IPS DF 6.9 (cell line): ENCODE measurements at regions not wholly inside any gene's neighbourhood (a gene's known extent, or its start where the extent isn't known, plus 50 kb on each side); places are given as distances from the start of the nearest gene placed in this dataset.

Experiments used
- DNase-seq: peaks from one replicate; pipeline ENCODE4 v3.0.0-alpha.2; 2013; ENCODE audit warnings: low read depth, low spot score
- H3K27ac ChIP-seq: one replicate; pipeline ENCODE4 v1.5.1; 2013; ENCODE audit warnings: low read length, control low read depth
- H3K27me3 ChIP-seq: 2 replicates; pipeline ENCODE4 v1.6.1; 2013; ENCODE audit warnings: mild to moderate bottlenecking, low read length; ENCODE audit not compliant: control insufficient read depth, insufficient read depth
- H3K36me3 ChIP-seq: 2 replicates; pipeline ENCODE4 v1.6.1; 2013; ENCODE audit warnings: low read length; ENCODE audit not compliant: control insufficient read depth, insufficient read depth
- H3K4me1 ChIP-seq: 2 replicates; pipeline ENCODE4 v1.6.1; 2013; ENCODE audit warnings: low read length; ENCODE audit not compliant: control insufficient read depth, insufficient read depth
- H3K4me3 ChIP-seq: 2 replicates; pipeline ENCODE4 v1.5.1; 2013; ENCODE audit warnings: mild to moderate bottlenecking, low read length
- H3K9me3 ChIP-seq: 2 replicates; pipeline ENCODE4 v1.6.1; 2013; ENCODE audit warnings: low read length, inconsistent platforms; ENCODE audit not compliant: control insufficient read depth, insufficient read depth
- WGBS: extraction: QIAGEN DNeasy Blood & Tissue Kit; methylation state at CpG from one replicate; pipeline ENCODE4 v1.1.7; 2013; ENCODE audit warnings: mixed read lengths, missing lambda C conversion rate; ENCODE audit not compliant: insufficient read length, insufficient coverage; 5-methylcytosine and 5-hydroxymethylcytosine counted together

DNA sequence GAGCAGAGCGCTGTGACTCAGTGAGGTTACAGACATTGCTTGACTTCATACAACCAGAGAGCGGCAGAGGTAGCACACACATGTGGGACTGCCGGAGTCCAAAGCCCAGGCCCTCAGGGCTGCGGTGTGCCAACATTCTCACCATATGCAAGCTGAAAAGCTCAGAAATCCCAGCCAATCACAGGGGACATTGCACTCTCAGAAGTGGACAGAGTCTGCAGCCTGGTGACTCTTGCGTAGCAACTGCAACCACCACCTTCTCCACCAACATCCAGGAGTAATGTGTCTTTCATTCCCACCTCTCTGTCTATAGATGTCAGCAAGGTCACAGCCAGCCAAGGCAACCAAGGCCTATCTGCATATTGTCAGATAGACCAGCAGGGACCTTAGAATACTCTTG lies 158.1 kb downstream of the TTC32 start:
- no CpG with 5 or more reads among the region's 5 CpGs for WGBS
- no peaks in the 10 kb centered on the region; the same call in 1 of the 2 replicates for H3K4me1 ChIP-seq
- H3K27ac ChIP-seq: no peak overlapping the region
- no peaks in the 10 kb centered on the region for H3K36me3 ChIP-seq
- H3K4me3 ChIP-seq: no peak overlapping the region
- no peaks in the 10 kb centered on the region for H3K27me3 ChIP-seq
- H3K9me3 ChIP-seq: no peaks in the 10 kb centered on the region
- DNase-seq: no peak

DNA sequence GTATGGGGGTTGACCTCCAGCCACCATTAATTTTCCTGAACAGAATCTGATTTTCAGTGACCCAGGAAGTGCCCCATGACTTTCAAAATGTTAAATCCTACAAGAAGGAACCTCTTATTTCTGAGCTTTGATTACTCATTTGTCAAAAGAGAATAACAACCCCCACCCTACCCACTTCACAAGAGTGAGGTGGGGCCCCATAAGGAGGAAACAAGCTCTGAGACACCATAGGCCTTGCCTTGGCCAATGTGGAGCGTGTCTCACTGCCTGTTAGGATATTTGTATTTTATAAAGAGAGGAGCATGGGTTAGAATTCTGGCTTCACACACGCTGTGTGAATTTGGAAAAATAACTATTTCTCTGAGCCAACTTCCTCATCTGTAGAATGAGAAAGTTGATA lies 158.9 kb downstream of the TTC32 start:
- no peak overlapping the region for H3K4me3 ChIP-seq
- no peak for DNase-seq
- no peaks in the 10 kb centered on the region for H3K9me3 ChIP-seq
- H3K4me1 ChIP-seq: no peaks in the 10 kb centered on the region; the same call in 1 of the 2 replicates
- WGBS: no CpG with 5 or more reads among the region's 2 CpGs
- no peaks in the 10 kb centered on the region for H3K27me3 ChIP-seq
- H3K27ac ChIP-seq: no peak overlapping the region
- H3K36me3 ChIP-seq: no peaks in the 10 kb centered on the region

DNA sequence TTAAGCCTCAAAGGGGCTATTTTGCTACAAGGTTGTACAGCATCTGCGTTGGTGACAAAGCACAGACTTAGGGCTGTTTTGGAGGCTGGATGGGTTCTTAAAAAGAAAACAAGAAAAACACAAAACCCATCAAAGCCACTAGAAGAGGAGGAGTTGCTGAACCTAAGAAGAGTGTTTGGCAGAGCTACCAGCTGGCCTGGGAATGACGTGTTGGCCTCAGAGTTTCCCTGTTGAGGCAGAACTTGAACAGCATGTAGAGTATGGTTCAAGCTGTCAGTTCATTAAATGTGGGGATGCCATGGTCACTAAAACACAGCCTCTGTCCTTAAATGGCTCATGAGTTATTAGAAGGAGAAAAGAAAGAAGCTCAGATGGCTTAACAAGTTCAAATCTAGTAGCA lies 162.5 kb downstream of the TTC32 start:
- Histone ChIP-seq H3K4me1 (no peaks in the 10 kb centered on the region), H3K9me3 (no peaks in the 10 kb centered on the region), H3K27ac (no peak overlapping the region), H3K4me3 (no peak overlapping the region), H3K36me3 (no peaks in the 10 kb centered on the region), H3K27me3 (no peaks in the 10 kb centered on the region)
- no CpG with 5 or more reads among the region's 2 CpGs for WGBS
- DNase-seq: no peak

DNA sequence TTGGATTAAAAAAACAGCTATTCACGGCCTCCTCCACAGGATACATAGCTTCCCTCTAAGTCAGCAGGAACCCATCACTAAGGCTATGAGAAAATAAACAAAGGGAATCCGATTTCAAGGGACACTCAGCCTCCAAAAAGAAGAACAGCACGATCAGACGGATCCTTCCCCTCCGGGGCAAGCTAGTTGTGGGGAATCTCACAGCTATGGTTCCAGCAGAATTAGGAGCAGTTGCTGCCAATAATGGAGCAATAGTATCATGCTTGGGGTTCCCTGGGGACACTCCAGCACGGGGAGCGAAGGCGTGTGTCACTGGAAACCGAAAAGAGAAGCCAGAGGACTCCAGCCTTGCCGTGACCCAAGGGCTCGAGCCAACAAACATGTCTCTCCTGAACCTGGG lies 163.1 kb downstream of the TTC32 start:
- Histone ChIP-seq H3K36me3 (no peaks in the 10 kb centered on the region), H3K27me3 (no peaks in the 10 kb centered on the region), H3K27ac (no peak overlapping the region), H3K4me3 (no peak overlapping the region), H3K4me1 (no peaks in the 10 kb centered on the region), H3K9me3 (no peaks in the 10 kb centered on the region)
- WGBS: no CpG with 5 or more reads among the region's 11 CpGs
- no peak for DNase-seq

DNA sequence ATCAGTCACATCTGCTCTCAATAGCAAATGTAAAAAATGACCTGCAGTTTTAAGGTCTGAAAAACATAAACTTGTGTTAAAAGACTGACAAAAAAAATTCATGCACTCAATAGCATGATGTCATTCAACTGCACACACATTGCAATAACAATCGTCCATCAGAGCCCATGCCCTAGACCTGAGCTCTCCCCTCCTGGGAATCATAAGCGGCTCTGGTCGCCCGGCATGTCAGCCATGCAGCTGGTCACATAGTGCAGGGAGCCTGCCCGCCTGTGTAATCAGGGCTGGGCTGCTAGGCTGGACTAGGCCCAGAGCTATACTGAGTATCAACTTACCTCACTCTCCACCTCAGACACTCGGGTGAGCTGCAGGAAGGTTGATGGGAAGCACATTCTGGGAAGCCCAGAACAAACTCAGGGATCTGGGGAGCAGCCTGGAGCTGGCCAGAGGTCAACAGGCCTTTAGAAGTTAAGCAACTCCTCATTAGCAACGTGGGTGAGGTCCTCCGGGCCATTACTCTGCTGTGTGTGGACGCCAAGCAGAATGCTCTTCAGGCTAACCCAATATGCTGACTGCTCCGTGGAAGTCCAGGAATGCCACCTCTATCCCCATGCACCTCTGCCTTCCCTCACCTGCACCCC lies 165.5 kb downstream of the TTC32 start:
- Histone ChIP-seq H3K36me3 (no peaks in the 10 kb centered on the region), H3K9me3 (no peaks in the 10 kb centered on the region), H3K27me3 (no peaks in the 10 kb centered on the region), H3K27ac (no peak overlapping the region), H3K4me3 (no peak overlapping the region), H3K4me1 (no peaks in the 10 kb centered on the region)
- no peak for DNase-seq
- no CpG with 5 or more reads among the region's 10 CpGs for whole genome bisulfite sequencing

DNA sequence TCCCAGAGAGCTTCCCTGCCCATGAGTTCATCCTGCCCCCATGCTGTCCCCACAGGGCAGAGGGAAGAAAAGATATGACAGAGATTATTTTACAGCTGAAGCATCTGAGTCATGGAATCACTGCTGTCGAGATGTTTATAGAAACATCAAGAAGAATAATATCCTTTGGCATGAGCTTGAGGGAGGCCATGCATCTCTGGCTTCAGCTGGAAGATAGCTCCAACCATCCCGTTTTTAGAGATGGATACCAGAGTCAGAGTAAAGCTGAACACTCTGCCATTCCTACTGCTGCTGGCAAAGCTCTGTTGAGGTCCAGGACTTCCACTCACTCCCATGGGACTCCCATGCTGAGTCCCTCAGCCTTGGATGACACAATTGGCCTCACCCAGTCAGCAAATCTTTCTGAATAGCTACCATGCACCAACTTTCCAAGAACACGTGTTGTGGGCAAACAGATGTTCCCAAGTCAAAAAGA lies 167.8 kb downstream of the TTC32 start:
- H3K36me3 ChIP-seq: no peaks in the 10 kb centered on the region
- no peaks in the 10 kb centered on the region for H3K27me3 ChIP-seq
- no peaks in the 10 kb centered on the region for H3K4me1 ChIP-seq
- WGBS: no CpG with 5 or more reads among the region's 3 CpGs
- no peak overlapping the region for H3K4me3 ChIP-seq
- no peak for DNase-seq
- H3K27ac ChIP-seq: no peak overlapping the region
- no peaks in the 10 kb centered on the region for H3K9me3 ChIP-seq

DNA sequence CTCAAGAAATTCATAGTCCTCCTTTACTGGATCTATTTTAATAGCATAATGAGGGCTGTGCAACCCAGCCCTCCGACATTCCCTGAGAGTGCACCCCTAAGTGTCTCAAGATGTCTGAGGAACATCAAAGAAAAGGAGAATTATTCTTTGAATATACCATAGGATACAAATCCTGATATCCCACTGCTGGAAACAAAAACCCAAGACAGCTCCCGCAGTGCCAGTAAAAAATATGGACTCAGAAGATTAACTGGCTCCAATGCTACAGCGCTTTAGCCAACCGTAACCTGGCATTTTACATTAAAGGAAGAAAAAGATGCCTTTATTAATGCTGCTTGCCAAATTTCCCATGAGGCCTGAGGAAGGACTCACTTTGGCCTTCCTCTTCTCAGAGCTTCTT lies 168.4 kb downstream of the TTC32 start:
- no CpG with 5 or more reads among the region's 4 CpGs for WGBS
- no peaks in the 10 kb centered on the region for H3K9me3 ChIP-seq
- H3K27ac ChIP-seq: no peak overlapping the region

DNA sequence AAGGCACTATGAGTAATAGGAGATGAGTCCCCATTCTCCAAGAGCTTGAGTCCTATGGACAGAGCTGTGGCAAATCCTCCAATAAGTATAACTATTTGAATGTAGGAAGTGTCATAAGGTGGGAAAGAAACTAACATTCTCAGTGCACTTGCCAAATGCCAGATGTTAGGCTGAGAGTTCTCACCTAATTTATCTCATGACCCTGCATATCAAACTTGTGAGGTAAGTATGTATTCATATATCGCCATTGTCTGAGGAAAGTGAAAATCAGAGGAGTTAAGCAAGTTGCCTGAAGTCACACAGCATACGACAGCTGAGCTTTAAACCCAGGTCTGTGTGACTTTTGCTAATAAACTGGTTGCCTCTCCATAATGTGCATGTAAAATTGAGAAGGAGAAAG lies 169.5 kb downstream of the TTC32 start:
- Histone ChIP-seq H3K27ac (no peak overlapping the region), H3K27me3 (no peaks in the 10 kb centered on the region), H3K36me3 (no peaks in the 10 kb centered on the region), H3K9me3 (no peaks in the 10 kb centered on the region), H3K4me3 (no peak overlapping the region), H3K4me1 (no peaks in the 10 kb centered on the region)
- no CpG with 5 or more reads among the region's 2 CpGs for WGBS
- no peak for DNase-seq

More for the DNA sequence above, 168.4 kb downstream of the TTC32 start:
- Histone ChIP-seq H3K27me3 (no peaks in the 10 kb centered on the region), H3K4me1 (no peaks in the 10 kb centered on the region), H3K36me3 (no peaks in the 10 kb centered on the region), H3K4me3 (no peak overlapping the region)
- no peak for DNase-seq

DNA sequence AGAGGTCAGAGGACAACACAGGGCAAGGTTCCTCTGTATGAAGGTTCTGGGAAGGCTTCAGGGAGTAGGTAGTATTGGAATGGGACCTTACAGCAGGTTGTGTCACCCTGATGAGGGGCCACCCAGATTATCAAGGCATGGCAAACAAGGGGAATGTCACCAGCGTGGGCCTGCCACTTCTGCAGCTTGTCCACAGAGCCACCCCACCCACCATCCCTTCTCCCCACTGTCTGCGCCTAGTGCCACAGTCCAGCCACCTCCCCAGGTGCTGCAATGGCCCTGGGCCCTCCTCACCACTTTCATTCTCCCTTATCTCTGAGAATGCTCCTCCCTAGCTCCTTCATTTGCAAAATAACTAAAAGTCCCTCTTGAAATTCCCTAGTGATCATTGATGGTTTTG lies 170.3 kb downstream of the TTC32 start:
- Histone ChIP-seq H3K4me3 (no peak overlapping the region), H3K9me3 (no peaks in the 10 kb centered on the region), H3K27ac (no peak overlapping the region), H3K36me3 (no peaks in the 10 kb centered on the region), H3K4me1 (no peaks in the 10 kb centered on the region), H3K27me3 (no peaks in the 10 kb centered on the region)
- no peak for DNase-seq
- WGBS: no CpG with 5 or more reads among the region's 2 CpGs

DNA sequence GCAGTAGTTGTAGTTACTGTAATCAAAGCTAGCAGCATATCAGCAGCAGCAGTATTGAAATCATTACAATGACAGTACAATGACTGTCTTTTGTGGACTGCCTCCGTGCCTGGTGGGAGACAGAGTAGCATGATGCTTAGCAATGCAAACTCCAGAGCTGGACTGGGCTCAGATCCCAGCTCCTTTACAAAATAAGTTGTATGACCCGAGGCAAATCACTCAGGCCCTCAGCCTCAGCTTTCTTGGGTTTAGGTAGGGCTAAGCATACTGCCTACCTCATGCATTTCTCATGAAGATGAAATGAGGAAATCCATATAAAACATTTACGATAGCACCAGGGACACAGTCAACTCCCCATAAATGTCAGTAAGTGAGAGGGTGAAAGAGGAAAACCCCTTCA lies 170.7 kb downstream of the TTC32 start:
- Histone ChIP-seq H3K9me3 (no peaks in the 10 kb centered on the region), H3K27me3 (no peaks in the 10 kb centered on the region), H3K36me3 (no peaks in the 10 kb centered on the region), H3K27ac (no peak overlapping the region), H3K4me1 (no peaks in the 10 kb centered on the region), H3K4me3 (no peak overlapping the region)
- WGBS: no CpG with 5 or more reads among the region's 3 CpGs
- DNase-seq: no peak

DNA sequence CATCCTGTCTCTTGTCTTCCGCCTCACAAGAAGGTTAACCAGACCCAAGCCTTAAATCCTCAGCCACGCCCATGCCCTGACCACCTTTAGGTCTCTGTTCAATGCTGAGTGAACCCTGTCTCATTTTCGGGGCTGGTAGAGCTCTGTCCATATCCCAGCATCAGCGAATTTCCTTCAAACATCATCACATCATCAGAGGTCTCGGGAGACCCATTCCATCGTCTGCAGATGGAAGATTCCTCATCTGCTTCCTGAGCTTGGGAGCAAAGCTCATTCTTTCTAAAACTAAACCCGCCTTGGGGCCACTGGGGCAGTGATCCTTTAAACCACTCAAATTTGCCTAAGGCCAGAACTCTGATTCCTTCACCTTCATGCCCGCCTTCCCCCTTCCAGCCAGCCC lies 173.7 kb downstream of the TTC32 start:
- WGBS: no CpG with 5 or more reads among the region's 8 CpGs
- H3K4me3 ChIP-seq: no peak overlapping the region

More for the DNA sequence above, 173.7 kb downstream of the TTC32 start:
- H3K27ac ChIP-seq: no peak overlapping the region
- H3K27me3 ChIP-seq: no peaks in the 10 kb centered on the region
- no peak for DNase-seq
- H3K4me1 ChIP-seq: no peaks in the 10 kb centered on the region
- no peaks in the 10 kb centered on the region for H3K9me3 ChIP-seq
- H3K36me3 ChIP-seq: no peaks in the 10 kb centered on the region
